Naive thymus-derived CD4-positive, alpha-beta T cell (primary cell): ENCODE measurements at regions not wholly inside any gene's neighbourhood (a gene's known extent, or its start where the extent isn't known, plus 50 kb on each side); places are given as distances from the start of the nearest gene placed in this dataset.

Experiments used
- ATAC-seq: fragments of 150-1000 bp; cut with Tn5 transposase; 2 replicates; pipeline ENCODE4 v1.10.0; 2021; ENCODE audit warnings: mild to moderate bottlenecking, moderate library complexity
- CTCF ChIA-PET: fragments of 350-600 bp; sonication (Branson Sonifier 250); formaldehyde crosslinking; loops from one replicate; lab custom pipeline; 2021; ENCODE audit warnings: antibody characterized with exemption; lab: Charles Lee
- POLR2A ChIA-PET: fragments of 350-600 bp; sonication (Branson Sonifier 250); formaldehyde crosslinking; loops from one replicate; lab custom pipeline; 2021; ENCODE audit warnings: antibody characterized with exemption, inconsistent platforms; lab: Charles Lee
- DNase-seq, 9 donors: peaks; one replicate each; pipeline versions ENCODE4 v3.0.0 to v3.0.0-alpha.2; 2020 to 2022; ENCODE audit warnings: mixed read lengths in 1 of 9
- H3K27ac ChIP-seq: one replicate; pipeline ENCODE4 v1.7.0; 2013; ENCODE audit warnings: mild to moderate bottlenecking, low read depth, low read length, moderate library complexity
- H3K27me3 ChIP-seq, 2 donors: one replicate each; pipeline ENCODE4 v1.7.0; 2013; ENCODE audit warnings: low read length in 2 of 2, mild to moderate bottlenecking in 2 of 2, moderate library complexity in 2 of 2; ENCODE audit not compliant: control insufficient read depth in 2 of 2, insufficient read depth in 2 of 2
- H3K36me3 ChIP-seq, 3 experiments: 1 replicate in 2 of 3; 2 replicates in 1 of 3; pipeline ENCODE4 v1.7.0; 2013; ENCODE audit warnings: low read length in 3 of 3, mild to moderate bottlenecking in 3 of 3, moderate library complexity in 1 of 3; ENCODE audit not compliant: insufficient read depth in 3 of 3, control insufficient read depth in 2 of 3
- H3K4me1 ChIP-seq, 2 donors: one replicate each; pipeline ENCODE4 v1.7.0; 2013; ENCODE audit warnings: low read length in 2 of 2, mild to moderate bottlenecking in 2 of 2, moderate library complexity in 1 of 2; ENCODE audit not compliant: control insufficient read depth in 2 of 2, insufficient read depth in 2 of 2
- H3K4me3 ChIP-seq: 2 replicates; pipeline ENCODE4 v1.7.0; 2013; ENCODE audit warnings: mild to moderate bottlenecking, low read length
- H3K9me3 ChIP-seq, 3 experiments: 1 replicate in 2 of 3; 2 replicates in 1 of 3; pipeline ENCODE4 v1.7.0; 2013; ENCODE audit warnings: low read length in 3 of 3; ENCODE audit not compliant: control insufficient read depth in 2 of 3
- H3K27ac Mint-ChIP-seq, 9 donors: one replicate each; pipeline ENCODE4 v1.8.0; 2020 to 2022; ENCODE audit warnings: mixed read lengths in 9 of 9, mild to moderate bottlenecking in 8 of 9, moderate library complexity in 5 of 9, inconsistent platforms in 2 of 9
- H3K27me3 Mint-ChIP-seq, 5 donors: one replicate each; pipeline ENCODE4 v1.8.0; 2021 to 2022; ENCODE audit warnings: mixed read lengths in 5 of 5, mild to moderate bottlenecking in 1 of 5
- H3K36me3 Mint-ChIP-seq, 5 donors: one replicate each; pipeline ENCODE4 v1.8.0; 2020 to 2022; ENCODE audit warnings: mixed read lengths in 5 of 5, mild to moderate bottlenecking in 3 of 5, inconsistent platforms in 1 of 5
- H3K4me1 Mint-ChIP-seq, 7 donors: one replicate each; pipeline ENCODE4 v1.8.0; 2020 to 2022; ENCODE audit warnings: mixed read lengths in 7 of 7, mild to moderate bottlenecking in 3 of 7, inconsistent platforms in 1 of 7
- H3K4me3 Mint-ChIP-seq, 10 donors: one replicate each; pipeline ENCODE4 v1.8.0; 2020 to 2022; ENCODE audit warnings: mild to moderate bottlenecking in 10 of 10, mixed read lengths in 10 of 10, moderate library complexity in 6 of 10, inconsistent platforms in 2 of 10
- H3K9me3 Mint-ChIP-seq, 11 donors: one replicate each; pipeline ENCODE4 v1.8.0; 2020 to 2022; ENCODE audit warnings: mixed read lengths in 11 of 11, mild to moderate bottlenecking in 4 of 11, inconsistent platforms in 1 of 11, moderate library complexity in 1 of 11
- intact Hi-C, 2 donors: fragments of 100-400 bp; cut with micrococcal nuclease; formaldehyde crosslinking; loops; one replicate each; pipeline ENCODE4 v1.15.1; 2023

DNA sequence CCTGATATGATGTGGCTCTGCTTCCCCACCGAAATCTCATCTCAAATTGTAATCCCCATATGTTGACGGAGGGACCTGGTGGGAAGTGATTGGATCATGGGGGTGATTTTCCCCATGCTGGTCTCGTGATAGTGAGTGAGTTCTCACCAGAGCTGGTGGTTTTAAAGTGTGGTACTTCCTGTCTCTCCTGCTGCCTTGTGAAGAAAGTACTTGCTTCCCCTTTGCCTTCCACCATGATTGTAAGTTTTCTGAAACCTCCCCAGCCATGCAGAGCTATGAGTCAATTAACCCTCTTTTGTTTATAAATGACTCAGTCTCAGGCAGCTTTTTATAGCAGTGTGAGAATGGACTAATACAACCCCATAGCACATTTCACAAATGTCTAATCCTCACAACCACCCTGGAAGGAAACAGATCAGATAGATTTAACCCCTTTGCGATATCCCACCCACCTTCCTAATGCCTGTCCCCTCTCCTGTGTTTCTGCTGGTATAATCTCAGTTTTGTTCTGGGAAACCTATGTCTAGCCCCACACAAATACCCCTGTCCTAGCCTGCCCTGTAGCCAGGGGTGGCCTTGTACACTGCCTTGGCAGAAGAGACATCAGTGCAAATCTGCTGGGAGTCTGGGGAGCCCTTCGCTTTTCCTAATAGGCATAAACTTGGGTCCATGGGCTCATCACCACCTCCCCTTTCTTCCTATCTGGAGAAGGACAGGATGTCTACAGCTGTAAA lies 157.0 kb upstream of the RAI14 start:
- H3K36me3 ChIP-seq = no peaks in the 10 kb centered on the region
- peaks cover 0 to 1% (median 0%) of the 10 kb centered on the region in 11 donors for H3K9me3 Mint-ChIP-seq
- H3K4me3 Mint-ChIP-seq = no peak overlapping the region
- POLR2A ChIA-PET = no interaction called here
- H3K27ac ChIP-seq = no peak overlapping the region
- no peaks in the 10 kb centered on the region for H3K36me3 Mint-ChIP-seq
- ATAC-seq (peak; percentile 79), DNase-seq (peak in 1 of 9 donors; percentile 23)
- no peaks in the 10 kb centered on the region for H3K9me3 ChIP-seq
- CTCF ChIA-PET = interaction anchor here (0.6 kb wide), 1 partner anchor 13 kb away, joined by 4 read pairs; no protein-coding TSS in a partner anchor
- H3K4me1 ChIP-seq = no peaks in the 10 kb centered on the region
- H3K27me3 Mint-ChIP-seq = peaks cover 3 to 12% (median 10%) of the 10 kb centered on the region in 5 donors
- no peaks in the 10 kb centered on the region for H3K27me3 ChIP-seq
- intact Hi-C loops = no loop called here
- H3K4me3 ChIP-seq = no peak overlapping the region
- peak overlapping the region in 1 of 9 donors; percentile 47 for H3K27ac Mint-ChIP-seq
- H3K4me1 Mint-ChIP-seq = peaks cover 0 to 12% (median 0%) of the 10 kb centered on the region in 7 donors

DNA sequence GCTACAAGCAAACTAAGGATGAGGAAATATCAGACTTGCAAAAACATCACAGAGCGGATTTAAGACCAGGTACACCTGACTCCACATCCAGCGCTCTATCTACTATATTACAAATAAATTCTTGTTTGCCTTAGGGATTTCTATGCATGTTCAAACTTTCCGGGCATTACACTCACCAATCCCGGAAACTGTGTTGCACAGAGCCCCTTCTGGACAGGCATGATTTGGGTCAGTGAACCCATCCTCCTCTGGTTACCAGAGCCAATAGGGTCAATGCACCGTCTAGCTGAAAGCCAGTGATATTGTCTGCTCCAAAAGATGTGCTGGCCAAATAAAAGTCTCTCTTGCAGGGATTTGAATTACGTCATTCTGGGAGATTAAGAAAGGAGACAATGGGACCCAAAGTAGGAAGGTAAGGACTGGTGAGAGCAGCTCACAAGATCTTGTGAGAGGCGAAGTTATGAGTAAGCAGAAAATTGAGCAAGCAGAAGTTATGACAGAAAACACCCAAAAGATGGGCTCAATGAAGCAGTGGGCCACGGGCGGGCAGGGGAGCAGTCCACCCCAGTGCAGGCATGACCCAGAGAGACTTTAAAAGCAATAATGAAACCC lies 155.8 kb upstream of the RAI14 start:
- no peaks in the 10 kb centered on the region for H3K27me3 ChIP-seq
- no peak overlapping the region for H3K27ac ChIP-seq
- H3K4me1 ChIP-seq = no peaks in the 10 kb centered on the region
- H3K4me3 ChIP-seq = no peak overlapping the region
- no peak for DNase-seq
- ChIA-PET POLR2A (interaction anchor here (0.5 kb wide), 1 partner anchor 532 kb away, joined by 3 read pairs; no protein-coding TSS in a partner anchor), CTCF (interaction anchor here (0.8 kb wide), 1 partner anchor 25 kb away, joined by 3 read pairs; no protein-coding TSS in a partner anchor)
- intact Hi-C loops = no loop called here
- no peaks in the 10 kb centered on the region for H3K36me3 ChIP-seq
- ATAC-seq = no peak
- peaks cover 0 to 12% (median 0%) of the 10 kb centered on the region in 7 donors for H3K4me1 Mint-ChIP-seq
- H3K27ac Mint-ChIP-seq = no peak overlapping the region
- H3K9me3 ChIP-seq = no peaks in the 10 kb centered on the region
- peaks cover 0 to 1% (median 0%) of the 10 kb centered on the region in 11 donors for H3K9me3 Mint-ChIP-seq
- H3K4me3 Mint-ChIP-seq = no peak overlapping the region
- peaks cover 6 to 24% (median 12%) of the 10 kb centered on the region in 5 donors for H3K27me3 Mint-ChIP-seq
- no peaks in the 10 kb centered on the region for H3K36me3 Mint-ChIP-seq

DNA sequence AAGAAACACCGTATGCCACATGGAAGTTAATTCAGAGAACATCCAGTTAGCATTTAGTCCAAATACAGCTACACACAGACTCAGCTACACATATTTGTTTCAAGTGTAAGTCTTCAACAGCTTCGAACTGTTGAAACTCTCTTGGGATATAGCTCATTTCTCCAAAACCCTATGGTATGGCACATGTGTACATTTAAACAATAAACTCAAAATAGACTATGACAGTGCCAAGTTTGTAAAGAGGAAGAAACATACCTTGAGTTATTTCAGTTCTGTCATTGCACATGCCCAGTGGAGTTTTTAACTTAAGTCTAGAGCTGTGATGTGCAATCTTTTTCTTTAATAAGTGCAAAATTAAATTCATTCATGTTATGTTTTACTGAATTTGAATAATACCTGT lies 155.1 kb upstream of the RAI14 start:
- intact Hi-C loops = no loop called here
- CTCF ChIA-PET = no interaction called here

DNA sequence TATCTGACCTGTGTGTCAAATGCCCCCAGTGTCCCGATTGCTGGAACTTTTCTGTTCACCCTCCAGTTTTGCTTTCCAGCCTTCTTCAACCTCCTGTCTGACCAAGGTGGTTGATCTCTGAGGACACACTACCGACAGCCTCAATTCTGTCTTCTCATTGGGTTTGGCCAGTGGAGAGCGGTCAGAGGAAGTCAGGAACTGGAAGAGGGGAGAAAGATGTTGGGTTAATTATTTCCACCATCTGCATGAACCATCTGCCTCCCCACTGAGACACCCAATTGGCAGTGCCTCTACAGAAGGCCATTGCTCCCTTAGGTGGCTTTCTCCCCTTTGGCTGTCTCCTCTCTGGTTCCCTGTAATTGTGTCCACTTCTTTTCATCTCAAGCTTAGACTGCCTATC lies 154.3 kb upstream of the RAI14 start:
- POLR2A ChIA-PET = no interaction called here
- no peaks in the 10 kb centered on the region for H3K9me3 ChIP-seq
- CTCF ChIA-PET = no interaction called here
- Mint-ChIP-seq H3K27ac (no peak overlapping the region), H3K9me3 (no peaks in the 10 kb centered on the region), H3K4me3 (no peak overlapping the region), H3K4me1 (peaks cover 0 to 12% (median 0%) of the 10 kb centered on the region in 7 donors), H3K27me3 (peaks cover 11 to 33% (median 22%) of the 10 kb centered on the region in 5 donors), H3K36me3 (no peaks in the 10 kb centered on the region)
- H3K27ac ChIP-seq = no peak overlapping the region
- H3K4me1 ChIP-seq = no peaks in the 10 kb centered on the region
- intact Hi-C loops = no loop called here
- ATAC-seq = no peak
- no peaks in the 10 kb centered on the region for H3K36me3 ChIP-seq
- H3K27me3 ChIP-seq = no peaks in the 10 kb centered on the region
- no peak overlapping the region for H3K4me3 ChIP-seq
- DNase-seq = no peak

More for the DNA sequence above, 155.1 kb upstream of the RAI14 start:
- H3K27ac Mint-ChIP-seq = no peak overlapping the region
- no peak overlapping the region for H3K4me3 Mint-ChIP-seq
- no peaks in the 10 kb centered on the region for H3K9me3 Mint-ChIP-seq
- H3K27me3 Mint-ChIP-seq = peaks cover 6 to 28% (median 15%) of the 10 kb centered on the region in 5 donors
- Histone ChIP-seq H3K27me3 (no peaks in the 10 kb centered on the region), H3K36me3 (no peaks in the 10 kb centered on the region), H3K27ac (no peak overlapping the region), H3K4me3 (no peak overlapping the region), H3K4me1 (no peaks in the 10 kb centered on the region), H3K9me3 (no peaks in the 10 kb centered on the region)
- H3K36me3 Mint-ChIP-seq = no peaks in the 10 kb centered on the region
- POLR2A ChIA-PET = interaction anchor here (0.5 kb wide), 1 partner anchor 533 kb away, joined by 3 read pairs; no protein-coding TSS in a partner anchor
- ATAC-seq = no peak
- DNase-seq = no peak
- H3K4me1 Mint-ChIP-seq = peaks cover 0 to 12% (median 0%) of the 10 kb centered on the region in 7 donors

DNA sequence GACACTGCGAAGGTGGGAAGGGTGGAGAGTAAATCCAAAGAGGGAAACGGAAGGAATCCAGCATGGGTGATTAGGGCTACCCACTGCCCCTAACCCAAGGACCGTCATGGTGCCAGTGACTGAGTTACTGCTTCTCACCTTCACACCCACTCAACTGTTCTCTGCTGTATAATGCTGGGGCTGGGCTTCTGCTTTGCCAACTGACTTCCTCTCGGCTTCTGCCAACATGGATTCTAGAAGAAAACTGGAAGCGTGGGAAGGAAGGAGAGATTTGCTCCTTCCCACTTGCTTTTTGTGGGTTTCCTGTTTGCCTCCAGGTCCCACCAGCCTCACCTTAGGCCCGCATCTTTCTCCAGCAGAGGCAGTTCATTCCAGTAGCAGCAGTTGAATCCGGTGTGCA lies 153.5 kb upstream of the RAI14 start:
- no peaks in the 10 kb centered on the region for H3K36me3 ChIP-seq
- intact Hi-C loops = no loop called here
- DNase-seq (no peak), ATAC-seq (no peak)
- Mint-ChIP-seq H3K36me3 (no peaks in the 10 kb centered on the region), H3K4me1 (peaks cover 0 to 12% (median 0%) of the 10 kb centered on the region in 7 donors), H3K27me3 (peaks cover 11 to 33% (median 22%) of the 10 kb centered on the region in 5 donors), H3K4me3 (no peak overlapping the region), H3K9me3 (no peaks in the 10 kb centered on the region), H3K27ac (no peak overlapping the region)
- no peaks in the 10 kb centered on the region for H3K4me1 ChIP-seq
- ChIA-PET POLR2A (no interaction called here), CTCF (no interaction called here)
- H3K9me3 ChIP-seq = no peaks in the 10 kb centered on the region
- no peak overlapping the region for H3K27ac ChIP-seq
- no peak overlapping the region for H3K4me3 ChIP-seq
- no peaks in the 10 kb centered on the region for H3K27me3 ChIP-seq

DNA sequence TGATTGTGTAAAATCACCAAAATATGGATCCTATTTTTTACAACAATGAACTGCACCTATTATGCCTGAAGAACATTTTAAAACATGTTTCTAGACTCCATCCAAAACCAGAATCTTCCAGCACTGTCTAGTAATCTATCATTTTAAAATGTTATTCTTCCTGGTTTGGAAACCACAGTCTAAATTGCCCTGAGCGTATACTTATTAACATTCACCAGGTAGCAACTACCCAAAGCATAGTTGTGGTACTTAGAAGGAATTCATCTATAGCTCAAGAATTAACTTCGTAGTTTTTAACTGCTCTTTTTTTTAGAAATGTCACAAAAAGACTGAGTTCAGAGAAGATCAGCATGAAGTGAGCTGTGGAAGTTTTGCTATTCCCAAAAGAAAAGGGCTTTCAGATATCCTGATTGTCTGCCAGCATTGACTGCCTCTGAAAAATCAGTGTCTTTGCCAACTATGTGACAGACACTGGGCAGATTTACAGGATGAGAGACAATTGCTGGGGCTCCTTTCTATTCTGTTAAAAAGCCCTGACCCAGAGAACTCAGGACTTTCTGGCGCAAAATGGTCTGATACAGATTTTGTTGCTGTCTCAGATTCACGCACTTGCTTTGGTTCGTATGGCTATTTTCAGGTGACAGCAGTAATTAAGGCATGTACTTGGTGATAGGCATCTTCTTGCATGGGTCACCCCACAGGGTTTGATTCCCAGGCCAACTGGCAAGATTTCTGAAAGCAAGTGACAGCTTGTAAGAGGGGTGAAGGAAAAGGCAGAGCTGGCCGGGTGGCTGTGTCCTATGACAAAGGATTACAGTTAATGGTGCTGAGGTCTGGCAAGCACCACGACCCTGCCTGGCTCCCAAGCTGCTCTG lies 152.5 kb upstream of the RAI14 start:
- Histone ChIP-seq H3K36me3 (no peaks in the 10 kb centered on the region), H3K4me3 (no peak overlapping the region), H3K27ac (no peak overlapping the region), H3K4me1 (no peaks in the 10 kb centered on the region), H3K9me3 (no peaks in the 10 kb centered on the region), H3K27me3 (no peaks in the 10 kb centered on the region)
- ATAC-seq (no peak), DNase-seq (no peak)
- POLR2A ChIA-PET = no interaction called here
- CTCF ChIA-PET = interaction anchor here (0.6 kb wide), 1 partner anchor 569 kb away, joined by 3 read pairs; no protein-coding TSS in a partner anchor
- H3K27ac Mint-ChIP-seq = no peak overlapping the region
- peaks cover 0 to 9% (median 0%) of the 10 kb centered on the region in 7 donors for H3K4me1 Mint-ChIP-seq
- no peaks in the 10 kb centered on the region for H3K9me3 Mint-ChIP-seq
- H3K27me3 Mint-ChIP-seq = peaks cover 14 to 33% (median 22%) of the 10 kb centered on the region in 5 donors
- intact Hi-C loops = no loop called here
- H3K4me3 Mint-ChIP-seq = no peak overlapping the region
- no peaks in the 10 kb centered on the region for H3K36me3 Mint-ChIP-seq
